Liver (tissue), 8 donors: ENCODE measurements at regions not wholly inside any gene's neighbourhood (a gene's known extent, or its start where the extent isn't known, plus 50 kb on each side); places are given as distances from the start of the nearest gene placed in this dataset.

Experiments used
- DNase-seq: peaks from one replicate; pipeline ENCODE4 v3.0.0-alpha.2; 2017; ENCODE audit warnings: low spot score
- H3K27ac ChIP-seq, 2 donors: one replicate each; pipeline ENCODE4 v1.7.0; 2013; ENCODE audit warnings: inconsistent platforms in 2 of 2, low read length in 2 of 2, control low read depth in 1 of 2, low read depth in 1 of 2, mild to moderate bottlenecking in 1 of 2
- H3K27me3 ChIP-seq, 4 donors: one replicate each; pipeline versions ENCODE4 v1.6.1 to v1.7.0; 2013; ENCODE audit warnings: low read length in 3 of 4, inconsistent platforms in 1 of 4, mild to moderate bottlenecking in 1 of 4, moderate library complexity in 1 of 4; ENCODE audit not compliant: control insufficient read depth in 4 of 4, insufficient read depth in 4 of 4
- H3K36me3 ChIP-seq, 4 donors: one replicate each; pipeline versions ENCODE4 v1.6.1 to v1.7.0; 2013; ENCODE audit warnings: low read length in 3 of 4, mild to moderate bottlenecking in 3 of 4, low read depth in 1 of 4, moderate library complexity in 1 of 4; ENCODE audit not compliant: control insufficient read depth in 4 of 4, insufficient read depth in 3 of 4
- H3K4me1 ChIP-seq, 4 donors: one replicate each; pipeline versions ENCODE4 v1.6.1 to v1.7.0; 2013; ENCODE audit warnings: low read length in 3 of 4, mild to moderate bottlenecking in 3 of 4, moderate library complexity in 1 of 4; ENCODE audit not compliant: control insufficient read depth in 4 of 4, insufficient read depth in 4 of 4
- H3K4me3 ChIP-seq, 3 donors: one replicate each; pipeline versions ENCODE4 v1.6.1 to v1.7.0; 2013; ENCODE audit warnings: low read length in 3 of 3, control low read depth in 1 of 3, low read depth in 1 of 3, mild to moderate bottlenecking in 1 of 3
- H3K9ac ChIP-seq, 2 donors: one replicate each; pipeline ENCODE4 v1.7.0; 2013; ENCODE audit warnings: low read length in 2 of 2, mild to moderate bottlenecking in 2 of 2, moderate library complexity in 2 of 2, control low read depth in 1 of 2, low read depth in 1 of 2
- H3K9me3 ChIP-seq, 4 donors: one replicate each; pipeline versions ENCODE4 v1.6.1 to v1.7.0; 2013; ENCODE audit warnings: low read length in 3 of 4; ENCODE audit not compliant: control insufficient read depth in 4 of 4
- EGR1 ChIP-seq, 2 donors: IDR thresholded peaks; 2 replicates each; pipeline ENCODE4 v1.6.1; 2016 to 2018; ENCODE audit warnings: antibody characterized with exemption in 2 of 2, low read depth in 2 of 2
- FOXA1 ChIP-seq: IDR thresholded peaks from 2 replicates; pipeline ENCODE4 v1.6.1; 2016; ENCODE audit warnings: antibody characterized with exemption
- FOXA2 ChIP-seq: IDR thresholded peaks from 2 replicates; pipeline ENCODE4 v1.6.1; 2016; ENCODE audit warnings: antibody characterized with exemption
- GABPA ChIP-seq, 2 donors: IDR thresholded peaks in 1 of 2; conservative IDR thresholded peaks in 1 of 2; 2 replicates each; pipeline ENCODE4 v1.6.1; 2016; ENCODE audit warnings: antibody characterized with exemption in 2 of 2, mild to moderate bottlenecking in 1 of 2, moderate library complexity in 1 of 2
- HNF4A ChIP-seq, 2 donors: conservative IDR thresholded peaks; 2 replicates each; pipeline ENCODE4 v1.6.1; 2016; ENCODE audit warnings: antibody characterized with exemption in 2 of 2, mild to moderate bottlenecking in 2 of 2
- HNF4G ChIP-seq: IDR thresholded peaks from 2 replicates; pipeline ENCODE4 v1.6.1; 2016; ENCODE audit warnings: antibody characterized with exemption
- JUND ChIP-seq, 2 donors: IDR thresholded peaks; 2 replicates each; pipeline ENCODE4 v1.6.1; 2016; ENCODE audit warnings: antibody characterized with exemption in 2 of 2
- NR2F2 ChIP-seq: IDR thresholded peaks from 2 replicates; pipeline ENCODE4 v1.6.1; 2016; ENCODE audit warnings: antibody characterized with exemption
- RAD21 ChIP-seq, 2 donors: IDR thresholded peaks; 2 replicates each; pipeline ENCODE4 v1.6.1; 2016; ENCODE audit warnings: antibody characterized with exemption in 2 of 2, mild to moderate bottlenecking in 2 of 2
- RXRA ChIP-seq, 2 donors: IDR thresholded peaks; 2 replicates each; pipeline ENCODE4 v1.6.1; 2017 to 2018; ENCODE audit warnings: antibody characterized with exemption in 2 of 2, mild to moderate bottlenecking in 1 of 2
- SP1 ChIP-seq: IDR thresholded peaks from 2 replicates; pipeline ENCODE4 v1.6.1; 2018; ENCODE audit warnings: antibody characterized with exemption, mild to moderate bottlenecking
- TAF1 ChIP-seq: conservative IDR thresholded peaks from 2 replicates; pipeline ENCODE4 v1.6.1; 2016; ENCODE audit warnings: antibody characterized with exemption, mild to moderate bottlenecking
- YY1 ChIP-seq: IDR thresholded peaks from 2 replicates; pipeline ENCODE4 v1.6.1; 2016; ENCODE audit warnings: antibody characterized with exemption, mild to moderate bottlenecking
- WGBS: extraction: QIAGEN DNeasy Blood & Tissue Kit; methylation state at CpG from one replicate; pipeline ENCODE4 v1.1.7; 2013; 5-methylcytosine and 5-hydroxymethylcytosine counted together
- TF ChIP-seq, protein P1 (sequence below): IDR thresholded peaks from 2 replicates; pipeline ENCODE4 v1.6.1; 2016; ENCODE audit warnings: antibody characterized with exemption
- TF ChIP-seq, protein P2 (sequence below): IDR thresholded peaks from 2 replicates; pipeline ENCODE4 v1.6.1; 2016; ENCODE audit warnings: antibody characterized with exemption, mild to moderate bottlenecking
- TF ChIP-seq, protein P3 (sequence below): IDR thresholded peaks from 2 replicates; pipeline ENCODE4 v1.6.1; 2016; ENCODE audit warnings: antibody characterized with exemption
- TF ChIP-seq, protein P4 (sequence below): fragments of 150-350 bp; IDR thresholded peaks from 2 replicates; pipeline ENCODE4 v1.5.1; 2017; ENCODE audit warnings: improper control_type of control experiment, low read depth, low read length; ENCODE audit not compliant: missing input control
- TF ChIP-seq, protein P5 (sequence below): IDR thresholded peaks from 2 replicates; pipeline ENCODE4 v1.6.1; 2016; ENCODE audit warnings: antibody characterized with exemption
- donor health status: healthy.
- donor health status: healthy.
- donor health status: healthy.
- donor health status: healthy.
- donor health status: healthy.

DNA sequence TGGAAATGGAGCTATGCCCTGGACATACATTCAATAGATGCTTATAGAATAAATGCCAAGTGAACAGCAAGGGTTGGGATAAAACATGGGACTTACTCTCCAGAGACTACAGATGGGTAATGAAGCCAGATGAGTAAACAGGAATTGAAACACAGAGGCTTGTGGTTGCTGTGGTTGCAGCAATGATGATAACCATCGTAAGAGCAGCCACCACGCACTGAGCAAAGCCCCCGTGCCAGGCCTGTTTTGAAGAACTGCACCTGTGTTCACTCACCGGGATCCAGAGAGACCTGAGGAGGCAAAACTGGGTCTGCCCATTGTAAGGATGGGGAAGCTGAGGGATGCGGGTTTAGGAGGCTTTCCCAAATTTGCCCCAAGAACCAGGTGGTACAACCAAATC is 431.1 kb upstream of the CDH4 start:
- Histone ChIP-seq H3K4me3 (no peak overlapping the region), H3K27ac (no peak overlapping the region), H3K4me1 (no peaks in the 10 kb centered on the region), H3K36me3 (no peaks in the 10 kb centered on the region), H3K9ac (no peak overlapping the region), H3K27me3 (peaks cover 0 to 7% (median 0%) of the 10 kb centered on the region in 4 donors), H3K9me3 (no peaks in the 10 kb centered on the region)
- TF ChIP-seq, protein P1, sequence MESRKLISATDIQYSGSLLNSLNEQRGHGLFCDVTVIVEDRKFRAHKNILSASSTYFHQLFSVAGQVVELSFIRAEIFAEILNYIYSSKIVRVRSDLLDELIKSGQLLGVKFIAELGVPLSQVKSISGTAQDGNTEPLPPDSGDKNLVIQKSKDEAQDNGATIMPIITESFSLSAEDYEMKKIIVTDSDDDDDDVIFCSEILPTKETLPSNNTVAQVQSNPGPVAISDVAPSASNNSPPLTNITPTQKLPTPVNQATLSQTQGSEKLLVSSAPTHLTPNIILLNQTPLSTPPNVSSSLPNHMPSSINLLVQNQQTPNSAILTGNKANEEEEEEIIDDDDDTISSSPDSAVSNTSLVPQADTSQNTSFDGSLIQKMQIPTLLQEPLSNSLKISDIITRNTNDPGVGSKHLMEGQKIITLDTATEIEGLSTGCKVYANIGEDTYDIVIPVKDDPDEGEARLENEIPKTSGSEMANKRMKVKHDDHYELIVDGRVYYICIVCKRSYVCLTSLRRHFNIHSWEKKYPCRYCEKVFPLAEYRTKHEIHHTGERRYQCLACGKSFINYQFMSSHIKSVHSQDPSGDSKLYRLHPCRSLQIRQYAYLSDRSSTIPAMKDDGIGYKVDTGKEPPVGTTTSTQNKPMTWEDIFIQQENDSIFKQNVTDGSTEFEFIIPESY = no peak
- no peak for TF ChIP-seq TAF1
- TF ChIP-seq RXRA (IDR thresholded peaks at IDR 0.05) = no peak
- TF ChIP-seq RAD21 (IDR thresholded peaks at IDR 0.05) = no peak
- TF ChIP-seq, protein P2, sequence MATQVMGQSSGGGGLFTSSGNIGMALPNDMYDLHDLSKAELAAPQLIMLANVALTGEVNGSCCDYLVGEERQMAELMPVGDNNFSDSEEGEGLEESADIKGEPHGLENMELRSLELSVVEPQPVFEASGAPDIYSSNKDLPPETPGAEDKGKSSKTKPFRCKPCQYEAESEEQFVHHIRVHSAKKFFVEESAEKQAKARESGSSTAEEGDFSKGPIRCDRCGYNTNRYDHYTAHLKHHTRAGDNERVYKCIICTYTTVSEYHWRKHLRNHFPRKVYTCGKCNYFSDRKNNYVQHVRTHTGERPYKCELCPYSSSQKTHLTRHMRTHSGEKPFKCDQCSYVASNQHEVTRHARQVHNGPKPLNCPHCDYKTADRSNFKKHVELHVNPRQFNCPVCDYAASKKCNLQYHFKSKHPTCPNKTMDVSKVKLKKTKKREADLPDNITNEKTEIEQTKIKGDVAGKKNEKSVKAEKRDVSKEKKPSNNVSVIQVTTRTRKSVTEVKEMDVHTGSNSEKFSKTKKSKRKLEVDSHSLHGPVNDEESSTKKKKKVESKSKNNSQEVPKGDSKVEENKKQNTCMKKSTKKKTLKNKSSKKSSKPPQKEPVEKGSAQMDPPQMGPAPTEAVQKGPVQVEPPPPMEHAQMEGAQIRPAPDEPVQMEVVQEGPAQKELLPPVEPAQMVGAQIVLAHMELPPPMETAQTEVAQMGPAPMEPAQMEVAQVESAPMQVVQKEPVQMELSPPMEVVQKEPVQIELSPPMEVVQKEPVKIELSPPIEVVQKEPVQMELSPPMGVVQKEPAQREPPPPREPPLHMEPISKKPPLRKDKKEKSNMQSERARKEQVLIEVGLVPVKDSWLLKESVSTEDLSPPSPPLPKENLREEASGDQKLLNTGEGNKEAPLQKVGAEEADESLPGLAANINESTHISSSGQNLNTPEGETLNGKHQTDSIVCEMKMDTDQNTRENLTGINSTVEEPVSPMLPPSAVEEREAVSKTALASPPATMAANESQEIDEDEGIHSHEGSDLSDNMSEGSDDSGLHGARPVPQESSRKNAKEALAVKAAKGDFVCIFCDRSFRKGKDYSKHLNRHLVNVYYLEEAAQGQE = no peak
- no peak for TF ChIP-seq SP1
- TF ChIP-seq, protein P3, sequence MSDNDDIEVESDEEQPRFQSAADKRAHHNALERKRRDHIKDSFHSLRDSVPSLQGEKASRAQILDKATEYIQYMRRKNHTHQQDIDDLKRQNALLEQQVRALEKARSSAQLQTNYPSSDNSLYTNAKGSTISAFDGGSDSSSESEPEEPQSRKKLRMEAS = no peak
- TF ChIP-seq, protein P4, sequence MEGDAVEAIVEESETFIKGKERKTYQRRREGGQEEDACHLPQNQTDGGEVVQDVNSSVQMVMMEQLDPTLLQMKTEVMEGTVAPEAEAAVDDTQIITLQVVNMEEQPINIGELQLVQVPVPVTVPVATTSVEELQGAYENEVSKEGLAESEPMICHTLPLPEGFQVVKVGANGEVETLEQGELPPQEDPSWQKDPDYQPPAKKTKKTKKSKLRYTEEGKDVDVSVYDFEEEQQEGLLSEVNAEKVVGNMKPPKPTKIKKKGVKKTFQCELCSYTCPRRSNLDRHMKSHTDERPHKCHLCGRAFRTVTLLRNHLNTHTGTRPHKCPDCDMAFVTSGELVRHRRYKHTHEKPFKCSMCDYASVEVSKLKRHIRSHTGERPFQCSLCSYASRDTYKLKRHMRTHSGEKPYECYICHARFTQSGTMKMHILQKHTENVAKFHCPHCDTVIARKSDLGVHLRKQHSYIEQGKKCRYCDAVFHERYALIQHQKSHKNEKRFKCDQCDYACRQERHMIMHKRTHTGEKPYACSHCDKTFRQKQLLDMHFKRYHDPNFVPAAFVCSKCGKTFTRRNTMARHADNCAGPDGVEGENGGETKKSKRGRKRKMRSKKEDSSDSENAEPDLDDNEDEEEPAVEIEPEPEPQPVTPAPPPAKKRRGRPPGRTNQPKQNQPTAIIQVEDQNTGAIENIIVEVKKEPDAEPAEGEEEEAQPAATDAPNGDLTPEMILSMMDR = no peak
- no peak for TF ChIP-seq JUND (IDR thresholded peaks at IDR 0.05)
- TF ChIP-seq HNF4A (conservative IDR thresholded peaks at IDR 0.05) = no peak
- no peak for TF ChIP-seq EGR1 (IDR thresholded peaks at IDR 0.05; ENCODE audit: low read depth in 2 of 2)
- TF ChIP-seq FOXA1 = no peak
- TF ChIP-seq YY1 = no peak
- no peak for TF ChIP-seq NR2F2
- no peak for TF ChIP-seq FOXA2
- TF ChIP-seq, protein P5, sequence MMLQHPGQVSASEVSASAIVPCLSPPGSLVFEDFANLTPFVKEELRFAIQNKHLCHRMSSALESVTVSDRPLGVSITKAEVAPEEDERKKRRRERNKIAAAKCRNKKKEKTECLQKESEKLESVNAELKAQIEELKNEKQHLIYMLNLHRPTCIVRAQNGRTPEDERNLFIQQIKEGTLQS = no peak
- no peak for TF ChIP-seq GABPA (IDR thresholded peaks at IDR 0.05 in 1 of 2, conservative IDR thresholded peaks at IDR 0.05 in 1 of 2)
- TF ChIP-seq HNF4G = no peak
- DNase-seq = no peak
- WGBS = 57% methylated on average over 5 of the region's 5 CpGs
